SW 1271 (cell line): ENCODE measurements at regions not wholly inside any gene's neighbourhood (a gene's known extent, or its start where the extent isn't known, plus 50 kb on each side); places are given as distances from the start of the nearest gene placed in this dataset.

Experiments used
- DNase-seq, 2 experiments: peaks; one replicate each; lab custom pipeline; 2025; lab: John Stamatoyannopoulos, UW

DNA sequence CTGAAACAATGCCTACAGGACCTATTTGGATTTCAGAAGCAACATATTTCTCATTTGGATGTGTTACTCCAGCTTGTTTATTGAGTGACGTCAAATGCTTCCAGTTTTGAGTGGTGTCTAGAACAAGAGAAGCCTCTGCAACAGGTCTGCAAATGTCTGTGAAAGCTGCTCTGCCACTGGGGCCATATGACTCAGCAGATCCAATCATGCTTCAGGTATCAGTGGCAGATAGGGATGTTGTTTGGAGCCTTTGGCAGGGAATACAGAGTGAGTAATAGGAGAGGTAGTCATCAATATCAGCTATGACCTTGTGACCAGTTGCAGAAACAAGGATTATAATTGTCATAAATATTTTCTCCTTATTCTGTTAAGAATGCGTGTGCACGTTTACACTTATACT lies 141.1 kb upstream of the ZXDA start:
- DNase-seq: no peak

- no peak for DNase-seq
Observed at GRCh38 chrX:58044130-58044529, 133.9 kb upstream of the ZXDA start.

GRCh38 chrX:58025979-58026378 lies 115.7 kb upstream of the ZXDA start:
- peak in 1 of 2 experiments; percentile 18 for DNase-seq

DNA sequence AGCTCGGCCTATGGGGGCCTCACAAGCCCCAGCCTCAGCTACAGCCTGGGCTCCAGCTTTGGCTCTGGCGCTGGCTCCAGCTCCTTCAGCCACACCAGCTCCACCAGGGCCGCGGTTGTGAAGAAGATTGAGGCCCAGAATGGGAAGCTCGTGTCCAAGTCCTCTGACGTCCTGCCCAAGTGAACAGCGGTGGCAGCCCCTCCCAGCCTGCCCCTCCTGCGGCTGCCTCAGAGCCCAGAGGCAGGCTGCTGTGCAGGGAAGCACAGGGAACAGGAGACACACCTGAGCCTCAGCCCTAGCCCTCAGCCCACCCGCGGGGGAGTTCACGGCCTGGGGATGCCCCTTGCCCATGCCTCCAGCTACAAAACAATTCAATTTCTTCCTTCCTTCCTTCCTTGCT lies 75.7 kb upstream of the ZXDA start:
- no peak for DNase-seq

DNA sequence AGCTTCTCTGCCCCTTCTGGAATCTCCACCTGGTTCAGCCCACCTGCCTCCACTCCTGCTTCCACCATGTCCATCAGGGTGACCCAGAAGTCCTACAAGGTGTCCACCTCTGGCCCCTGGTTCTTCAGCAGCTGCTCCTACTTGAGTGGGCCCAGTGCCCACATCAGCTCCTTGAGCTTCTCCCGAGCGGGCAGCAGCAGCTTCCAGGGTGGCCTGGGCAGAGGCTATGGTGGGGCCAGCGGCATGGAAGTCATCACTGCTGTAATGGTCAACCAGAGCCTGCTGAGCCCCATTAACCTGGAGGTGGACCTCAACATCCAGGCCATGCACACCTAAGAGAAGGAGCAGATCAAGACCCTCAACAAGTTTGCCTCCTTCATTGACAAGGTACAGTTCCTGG lies 74.4 kb upstream of the ZXDA start:
- no peak for DNase-seq

GRCh38 chrX:57977992-57978391 lies 67.7 kb upstream of the ZXDA start:
- no peak for DNase-seq

DNA sequence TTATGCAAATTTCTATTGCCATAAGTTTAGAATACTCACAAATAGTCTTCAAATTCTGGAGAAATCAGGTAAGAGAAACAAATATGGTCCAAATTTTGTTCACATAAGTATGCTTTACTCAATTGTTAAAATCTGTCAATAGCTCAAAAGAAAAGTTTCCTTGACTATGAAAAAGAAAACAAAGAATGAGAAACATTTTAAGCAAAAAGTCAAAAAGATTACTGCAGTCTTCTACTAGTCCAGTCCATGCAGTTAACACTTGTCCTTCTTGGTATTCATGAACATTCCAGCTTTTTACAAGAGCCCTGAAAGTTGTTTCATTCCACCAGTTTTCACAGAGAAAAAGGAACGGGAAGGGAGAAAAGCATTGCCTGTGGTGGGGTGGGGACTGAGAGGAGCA lies 54.7 kb upstream of the ZXDA start:
- DNase-seq: no peak
